IgD-negative memory B cell (primary cell): ENCODE measurements at regions not wholly inside any gene's neighbourhood (a gene's known extent, or its start where the extent isn't known, plus 50 kb on each side); places are given as distances from the start of the nearest gene placed in this dataset.
"Not testable (repeated sequence)": the region's sequence is repeated elsewhere in the genome, so short reads cannot be mapped to it uniquely, and the experiment has no call there.

Experiments used
- H3K27ac Mint-ChIP-seq, 3 donors: one replicate each; pipeline ENCODE4 v1.8.0; 2020 to 2022; ENCODE audit warnings: mild to moderate bottlenecking in 3 of 3, mixed read lengths in 3 of 3, moderate library complexity in 1 of 3
- H3K27me3 Mint-ChIP-seq: one replicate; pipeline ENCODE4 v1.8.0; 2021; ENCODE audit warnings: mixed read lengths
- H3K36me3 Mint-ChIP-seq: one replicate; pipeline ENCODE4 v1.8.0; 2020; ENCODE audit warnings: mild to moderate bottlenecking, mixed read lengths
- H3K4me1 Mint-ChIP-seq, 3 donors: one replicate each; pipeline ENCODE4 v1.8.0; 2020 to 2022; ENCODE audit warnings: mixed read lengths in 3 of 3, mild to moderate bottlenecking in 1 of 3
- H3K4me3 Mint-ChIP-seq, 4 donors: one replicate each; pipeline ENCODE4 v1.8.0; 2020 to 2022; ENCODE audit warnings: mild to moderate bottlenecking in 4 of 4, mixed read lengths in 4 of 4, moderate library complexity in 3 of 4
- H3K9me3 Mint-ChIP-seq, 3 donors: one replicate each; pipeline ENCODE4 v1.8.0; 2020 to 2021; ENCODE audit warnings: mixed read lengths in 3 of 3, mild to moderate bottlenecking in 1 of 3

DNA sequence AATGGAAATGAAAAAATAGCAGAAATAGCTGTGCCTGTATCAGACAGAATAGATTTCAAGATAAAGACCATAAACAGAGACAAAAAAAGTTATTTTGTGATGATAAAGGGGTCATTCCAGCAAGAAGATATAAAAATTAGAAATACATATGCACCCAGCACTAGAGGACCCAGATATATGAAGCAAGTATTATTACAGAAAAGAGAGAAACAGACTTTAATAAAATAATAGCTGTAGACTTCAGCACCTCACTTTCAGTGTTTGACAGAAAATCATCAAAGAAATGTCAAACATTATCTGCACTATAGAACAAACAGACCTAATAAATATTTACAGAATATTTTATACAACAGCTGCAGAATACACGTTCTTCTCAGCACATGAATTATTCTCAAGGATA is 783.7 kb downstream of the PLOD2 start:
- Mint-ChIP-seq H3K4me1 (no peaks in the 10 kb centered on the region), H3K9me3 (peaks cover 0 to 3% (median 3%) of the 10 kb centered on the region in 3 donors), H3K27ac (no peak overlapping the region), H3K36me3 (no peaks in the 10 kb centered on the region), H3K4me3 (no peak overlapping the region), H3K27me3 (no peaks in the 10 kb centered on the region)

- no peaks in the 10 kb centered on the region for H3K36me3 Mint-ChIP-seq
- no peak overlapping the region for H3K4me3 Mint-ChIP-seq
- H3K4me1 Mint-ChIP-seq, result no peaks in the 10 kb centered on the region
- no peaks in the 10 kb centered on the region for H3K27me3 Mint-ChIP-seq
- H3K27ac Mint-ChIP-seq, result no peak overlapping the region
- H3K9me3 Mint-ChIP-seq, result peaks cover 0 to 9% (median 7%) of the 10 kb centered on the region in 3 donors
Observed at GRCh38 chr3:145383416-145383815, 777.6 kb downstream of the PLOD2 start.

GRCh38 chr3:145384307-145384706 is 776.7 kb downstream of the PLOD2 start:
- Mint-ChIP-seq H3K9me3 (peaks cover 0 to 11% (median 10%) of the 10 kb centered on the region in 3 donors), H3K36me3 (no peaks in the 10 kb centered on the region), H3K27me3 (no peaks in the 10 kb centered on the region), H3K4me3 (no peak overlapping the region), H3K4me1 (no peaks in the 10 kb centered on the region), H3K27ac (no peak overlapping the region)

DNA sequence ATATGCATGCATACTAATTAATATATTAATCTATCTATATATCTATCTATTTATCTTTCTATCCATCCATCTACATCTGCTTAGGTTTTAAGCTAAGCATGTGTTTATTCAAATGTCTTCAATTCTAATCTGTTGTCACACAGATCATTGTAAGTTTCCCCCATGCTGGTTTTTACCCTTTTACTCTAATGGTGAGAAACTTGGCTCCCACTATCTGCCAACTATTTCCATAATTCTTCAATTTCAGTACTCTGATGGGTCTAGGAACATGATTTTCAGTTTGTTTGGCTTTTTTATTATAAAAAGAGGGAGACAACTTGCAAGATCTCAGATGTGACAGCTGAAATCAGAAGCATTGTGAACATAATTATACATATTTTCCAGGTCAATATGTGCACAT is 773.8 kb downstream of the PLOD2 start:
- Mint-ChIP-seq H3K9me3 (peaks cover 0 to 11% (median 10%) of the 10 kb centered on the region in 3 donors), H3K36me3 (no peaks in the 10 kb centered on the region), H3K4me1 (peaks cover 0 to under 1% (median 0%) of the 10 kb centered on the region in 3 donors), H3K4me3 (no peak overlapping the region), H3K27me3 (no peaks in the 10 kb centered on the region), H3K27ac (no peak overlapping the region)

DNA sequence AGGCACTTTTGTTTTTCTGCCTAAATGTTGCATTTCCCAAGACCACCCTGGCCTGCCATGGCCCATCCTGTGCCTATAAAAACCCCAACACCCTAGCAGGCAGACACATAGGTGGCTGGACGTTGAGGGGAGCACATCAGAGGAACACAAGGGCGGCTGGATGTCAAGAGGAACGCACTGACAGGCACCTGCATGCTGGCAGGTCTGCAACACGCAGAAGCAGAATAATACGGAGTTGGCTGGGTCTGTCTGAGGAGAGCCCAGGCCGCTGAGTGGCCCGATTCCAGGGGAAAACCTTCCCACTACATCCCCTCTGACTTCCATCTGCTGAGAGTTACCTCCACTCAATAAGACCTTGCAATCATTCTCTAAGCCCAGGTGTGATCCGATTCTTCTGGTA is 765.6 kb downstream of the PLOD2 start:
- Mint-ChIP-seq H3K9me3 (peaks cover 0 to 4% (median 2%) of the 10 kb centered on the region in 3 donors), H3K36me3 (peaks cover 1% of the 10 kb centered on the region), H3K4me1 (peaks cover 0 to 2% (median 0%) of the 10 kb centered on the region in 3 donors), H3K27me3 (no peaks in the 10 kb centered on the region), H3K27ac (no peak overlapping the region), H3K4me3 (no peak overlapping the region)

DNA sequence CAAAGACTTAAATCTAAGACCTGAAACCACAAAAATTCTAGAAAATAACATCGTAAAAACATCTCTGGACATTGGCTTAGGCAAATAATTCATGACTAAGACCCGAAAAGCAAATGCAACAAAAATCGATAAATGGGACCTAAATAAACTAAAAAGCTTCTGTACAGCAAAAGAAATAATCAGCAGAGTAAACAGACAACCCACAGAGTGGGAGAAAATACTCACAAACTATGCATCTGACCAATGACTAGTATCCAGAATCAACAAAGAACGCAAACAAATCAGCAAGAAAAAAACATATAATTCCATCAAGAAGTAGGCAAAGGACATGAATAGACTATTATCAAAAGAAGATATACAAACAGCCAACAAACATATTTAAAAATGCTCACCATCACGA is 749.4 kb downstream of the PLOD2 start:
- H3K4me3 Mint-ChIP-seq, result no peak overlapping the region
- H3K36me3 Mint-ChIP-seq, result no peaks in the 10 kb centered on the region
- no peaks in the 10 kb centered on the region for H3K4me1 Mint-ChIP-seq

GRCh38 chr3:145417678-145418077 is 743.3 kb downstream of the PLOD2 start:
- no peak overlapping the region for H3K27ac Mint-ChIP-seq
- H3K36me3 Mint-ChIP-seq, result no peaks in the 10 kb centered on the region
- peaks cover 0 to 12% (median 5%) of the 10 kb centered on the region in 3 donors for H3K9me3 Mint-ChIP-seq
- no peak overlapping the region for H3K4me3 Mint-ChIP-seq
- no peaks in the 10 kb centered on the region for H3K4me1 Mint-ChIP-seq
- H3K27me3 Mint-ChIP-seq, result no peaks in the 10 kb centered on the region

More for the DNA sequence above, 749.4 kb downstream of the PLOD2 start:
- peaks cover 5 to 24% (median 5%) of the 10 kb centered on the region in 3 donors for H3K9me3 Mint-ChIP-seq
- H3K27ac Mint-ChIP-seq, result no peak overlapping the region
- no peaks in the 10 kb centered on the region for H3K27me3 Mint-ChIP-seq

DNA sequence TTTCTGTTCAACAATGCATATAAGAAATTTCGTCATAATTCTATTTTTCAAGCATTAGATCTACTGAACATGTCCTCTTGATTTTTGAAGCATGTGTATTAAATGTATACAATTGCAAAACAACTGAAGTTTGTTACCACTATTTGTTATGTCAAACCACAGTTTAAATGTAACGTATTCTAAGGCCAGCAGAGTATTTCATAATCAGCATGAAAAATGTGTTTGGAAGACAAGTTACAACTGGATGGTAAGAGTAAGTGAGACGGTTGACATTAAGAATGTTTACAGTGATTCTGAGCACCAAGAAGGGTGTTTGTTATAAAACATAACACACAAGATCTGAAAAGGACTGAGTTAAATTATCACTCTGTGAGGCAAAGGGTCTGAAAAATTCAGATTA is 738.4 kb downstream of the PLOD2 start:
- Mint-ChIP-seq H3K9me3 (peaks cover 0 to 3% (median 0%) of the 10 kb centered on the region in 3 donors), H3K4me1 (no peaks in the 10 kb centered on the region), H3K36me3 (no peaks in the 10 kb centered on the region), H3K27ac (no peak overlapping the region), H3K27me3 (no peaks in the 10 kb centered on the region), H3K4me3 (no peak overlapping the region)

DNA sequence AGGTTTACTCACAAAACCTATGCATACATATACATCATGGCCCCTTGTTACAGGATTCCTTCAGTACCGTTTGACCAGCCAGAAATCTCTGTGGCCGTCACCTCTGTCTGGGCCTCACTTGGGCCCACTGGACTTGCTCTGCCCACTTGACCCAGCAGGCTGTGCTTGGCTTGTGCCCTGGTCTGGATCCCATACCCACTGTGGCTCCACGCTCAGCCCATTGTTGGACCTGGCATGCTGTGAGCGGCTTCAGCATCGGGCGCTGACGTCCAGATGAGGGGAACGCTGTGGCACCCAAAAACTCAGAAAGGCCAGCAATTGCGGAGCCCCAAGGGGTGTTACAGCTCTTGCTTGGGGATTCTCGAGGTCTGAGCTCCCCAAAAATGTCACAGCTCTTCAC is 733.6 kb downstream of the PLOD2 start:
- H3K9me3 Mint-ChIP-seq, result no peaks in the 10 kb centered on the region
- no peak overlapping the region for H3K4me3 Mint-ChIP-seq
- H3K36me3 Mint-ChIP-seq, result no peaks in the 10 kb centered on the region
- no peak overlapping the region for H3K27ac Mint-ChIP-seq
- no peaks in the 10 kb centered on the region for H3K27me3 Mint-ChIP-seq
- H3K4me1 Mint-ChIP-seq, result no peaks in the 10 kb centered on the region

GRCh38 chr3:145429546-145429945 is 731.4 kb downstream of the PLOD2 start:
- no peaks in the 10 kb centered on the region for H3K27me3 Mint-ChIP-seq
- H3K36me3 Mint-ChIP-seq, result no peaks in the 10 kb centered on the region
- no peaks in the 10 kb centered on the region for H3K4me1 Mint-ChIP-seq
- H3K4me3 Mint-ChIP-seq, result no peak overlapping the region
- no peaks in the 10 kb centered on the region for H3K9me3 Mint-ChIP-seq
- no peak overlapping the region for H3K27ac Mint-ChIP-seq

GRCh38 chr3:145448436-145448835 is 712.5 kb downstream of the PLOD2 start:
- peaks cover 0 to 6% (median 3%) of the 10 kb centered on the region in 3 donors for H3K9me3 Mint-ChIP-seq
- H3K4me1 Mint-ChIP-seq, result no peaks in the 10 kb centered on the region
- no peak overlapping the region for H3K27ac Mint-ChIP-seq
- no peaks in the 10 kb centered on the region for H3K27me3 Mint-ChIP-seq
- H3K4me3 Mint-ChIP-seq, result no peak overlapping the region
- no peaks in the 10 kb centered on the region for H3K36me3 Mint-ChIP-seq

GRCh38 chr3:145450018-145450682 is 710.8 kb downstream of the PLOD2 start:
- Mint-ChIP-seq H3K27me3 (no peaks in the 10 kb centered on the region), H3K36me3 (no peaks in the 10 kb centered on the region), H3K4me1 (no peaks in the 10 kb centered on the region), H3K27ac (no peak overlapping the region), H3K4me3 (no peak overlapping the region), H3K9me3 (peaks cover 0 to 3% (median 3%) of the 10 kb centered on the region in 3 donors)

GRCh38 chr3:145457825-145458552 is 703.0 kb downstream of the PLOD2 start:
- no peaks in the 10 kb centered on the region for H3K4me1 Mint-ChIP-seq
- H3K27ac Mint-ChIP-seq, result no peak overlapping the region
- H3K9me3 Mint-ChIP-seq, result peaks cover 0 to 3% (median 2%) of the 10 kb centered on the region in 3 donors
- no peaks in the 10 kb centered on the region for H3K27me3 Mint-ChIP-seq
- no peak overlapping the region for H3K4me3 Mint-ChIP-seq
- H3K36me3 Mint-ChIP-seq, result no peaks in the 10 kb centered on the region

GRCh38 chr3:145459681-145460080 is 701.3 kb downstream of the PLOD2 start:
- not testable (repeated sequence) for H3K4me3 Mint-ChIP-seq, H3K9me3 Mint-ChIP-seq, H3K27me3 Mint-ChIP-seq, H3K27ac Mint-ChIP-seq, H3K36me3 Mint-ChIP-seq, H3K4me1 Mint-ChIP-seq

DNA sequence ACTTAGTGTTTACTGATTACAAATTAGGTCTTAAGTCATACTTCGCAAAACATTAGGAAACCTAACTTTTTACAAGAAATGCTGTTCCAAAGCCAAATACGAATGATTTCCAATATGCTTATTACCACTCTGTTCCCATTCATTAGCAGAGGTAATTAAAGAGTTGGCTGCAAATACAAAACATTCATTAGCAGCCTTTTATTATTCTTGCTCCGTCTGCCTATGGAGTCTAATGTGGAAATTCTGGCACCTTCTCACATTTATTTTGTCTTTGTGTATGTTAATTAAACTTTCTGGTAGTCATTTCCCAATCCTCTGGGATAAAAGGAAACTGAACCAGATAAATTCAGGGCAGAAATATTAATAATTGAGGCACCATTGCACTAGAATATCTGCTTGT is 689.0 kb downstream of the PLOD2 start:
- no peaks in the 10 kb centered on the region for H3K4me1 Mint-ChIP-seq
- no peaks in the 10 kb centered on the region for H3K27me3 Mint-ChIP-seq
- H3K4me3 Mint-ChIP-seq, result no peak overlapping the region
- H3K27ac Mint-ChIP-seq, result no peak overlapping the region
- H3K9me3 Mint-ChIP-seq, result peaks cover 0 to 3% (median 0%) of the 10 kb centered on the region in 3 donors
- H3K36me3 Mint-ChIP-seq, result no peaks in the 10 kb centered on the region

DNA sequence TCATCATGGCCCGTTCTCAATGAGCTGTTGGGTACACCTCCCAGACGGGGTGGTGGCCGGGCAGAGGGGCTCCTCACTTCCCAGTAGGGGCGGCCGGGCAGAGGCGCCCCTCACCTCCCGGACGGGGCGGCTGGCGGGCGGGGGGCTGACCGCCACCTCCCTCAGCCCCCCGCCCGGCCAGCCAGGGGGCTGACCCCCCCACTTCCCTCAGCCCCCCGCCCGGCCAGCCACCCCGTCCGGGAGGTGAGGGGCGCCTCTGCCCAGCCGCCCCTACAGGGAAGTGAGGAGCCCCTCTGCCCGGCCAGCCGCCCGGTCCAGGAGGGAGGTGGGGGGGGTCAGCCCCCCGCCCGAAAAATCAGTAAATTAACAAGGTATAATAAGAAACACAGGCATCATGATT is 678.2 kb downstream of the PLOD2 start:
- not testable (repeated sequence) for H3K27me3 Mint-ChIP-seq, H3K4me3 Mint-ChIP-seq, H3K27ac Mint-ChIP-seq, H3K36me3 Mint-ChIP-seq, H3K4me1 Mint-ChIP-seq
- peaks cover 0 to 13% (median 0%) of the 10 kb centered on the region in 3 donors for H3K9me3 Mint-ChIP-seq
